IMR-90 (cell line): ENCODE measurements at regions not wholly inside any gene's neighbourhood (a gene's known extent, or its start where the extent isn't known, plus 50 kb on each side); places are given as distances from the start of the nearest gene placed in this dataset.

ENCODE experiments used
- ATAC-seq: fragments of 200-7000 bp; cut with Tn5 transposase; 2 replicates; pipeline ENCODE4 v1.9.1; 2020; ENCODE audit warnings: low read depth, mild to moderate bottlenecking, moderate library complexity
- BruUV-seq: library from RNA; stranded (reverse); fragments of 400-500 nt; replicated peaks from 2 replicates; lab custom pipeline; 2021; lab: Mats Ljungman, UMichigan
- CTCF ChIA-PET: fragments of 300-600 bp; formaldehyde crosslinking; extraction: SDS; loops from one replicate; lab custom pipeline; 2021; ENCODE audit warnings: antibody characterized with exemption; lab: Yijun Ruan, JAX
- POLR2A ChIA-PET: fragments of 300-600 bp; sonication (Branson Sonifier 250); formaldehyde crosslinking; loops from one replicate; lab custom pipeline; 2022; ENCODE audit warnings: antibody characterized with exemption; ENCODE audit not compliant: unreplicated experiment; lab: Charles Lee
- DNase-seq: peaks from one replicate; pipeline ENCODE4 v3.0.0; 2013
- H2AFZ ChIP-seq: replicated peaks from 2 replicates; pipeline ENCODE3; 2013; ENCODE audit warnings: low read length, mild to moderate bottlenecking; ENCODE audit not compliant: poor library complexity
- H2AK5ac ChIP-seq: 2 replicates; pipeline ENCODE4 v1.6.1; 2013; ENCODE audit warnings: low read depth, low read length, inconsistent platforms
- H2AK9ac ChIP-seq: replicated peaks from 2 replicates; pipeline ENCODE3; 2013; ENCODE audit warnings: mild to moderate bottlenecking, low read depth, low read length, moderate library complexity; ENCODE audit not compliant: poor library complexity
- H2BK120ac ChIP-seq: 2 replicates; pipeline ENCODE4 v1.6.1; 2013; ENCODE audit warnings: low read depth, low read length, inconsistent platforms
- H2BK15ac ChIP-seq: 3 replicates; pipeline ENCODE4 v1.6.1; 2013; ENCODE audit warnings: low read depth, low read length, inconsistent platforms
- H2BK20ac ChIP-seq: 2 replicates; pipeline ENCODE4 v1.6.1; 2013; ENCODE audit warnings: low read depth, mild to moderate bottlenecking, inconsistent platforms, low read length, moderate library complexity
- H2BK5ac ChIP-seq: 2 replicates; pipeline ENCODE4 v1.6.1; 2013; ENCODE audit warnings: mild to moderate bottlenecking, low read depth, low read length, inconsistent platforms; ENCODE audit not compliant: poor library complexity, severe bottlenecking
- H3K14ac ChIP-seq: replicated peaks from 2 replicates; pipeline ENCODE4 v1.6.1; 2013; ENCODE audit warnings: low read depth, low read length, inconsistent platforms
- H3K18ac ChIP-seq: 2 replicates; pipeline ENCODE4 v1.6.1; 2013; ENCODE audit warnings: low read depth, low read length, control low read depth
- H3K23ac ChIP-seq: 2 replicates; pipeline ENCODE4 v1.6.1; 2013; ENCODE audit warnings: low read depth, low read length, inconsistent platforms
- H3K27ac ChIP-seq: 2 replicates; pipeline ENCODE4 v1.5.1; 2013; ENCODE audit warnings: mild to moderate bottlenecking, control low read depth, low read length; ENCODE audit not compliant: insufficient read depth
- H3K27me3 ChIP-seq: 2 replicates; pipeline ENCODE4 v1.6.1; 2013; ENCODE audit warnings: low read length; ENCODE audit not compliant: control insufficient read depth, insufficient read depth
- H3K36me3 ChIP-seq: 2 replicates; pipeline ENCODE4 v1.6.1; 2013; ENCODE audit warnings: low read length, mixed read lengths; ENCODE audit not compliant: control insufficient read depth, insufficient read depth
- H3K4ac ChIP-seq: 2 replicates; pipeline ENCODE4 v1.6.1; 2013; ENCODE audit warnings: low read depth, low read length, inconsistent platforms
- H3K4me1 ChIP-seq: 2 replicates; pipeline ENCODE4 v1.6.1; 2013; ENCODE audit warnings: low read length, mixed read lengths; ENCODE audit not compliant: control insufficient read depth, insufficient read depth
- H3K4me2 ChIP-seq: 2 replicates; pipeline ENCODE4 v1.6.1; 2013; ENCODE audit warnings: low read depth, mild to moderate bottlenecking, control low read depth, low read length, moderate library complexity
- H3K4me3 ChIP-seq: 2 replicates; pipeline ENCODE4 v1.5.1; 2013; ENCODE audit warnings: low read depth, mild to moderate bottlenecking, control low read depth, low read length, moderate library complexity; ENCODE audit not compliant: insufficient read depth
- H3K56ac ChIP-seq: 2 replicates; pipeline ENCODE4 v1.6.1; 2013; ENCODE audit warnings: low read length, inconsistent platforms; ENCODE audit not compliant: insufficient read depth; ENCODE audit errors: extremely low read depth
- H3K79me1 ChIP-seq, 2 experiments: 2 replicates each; pipeline ENCODE4 v1.6.1; 2013; ENCODE audit warnings: low read length in 2 of 2, inconsistent platforms in 1 of 2, low read depth in 1 of 2
- H3K9ac ChIP-seq: 2 replicates; pipeline ENCODE4 v1.6.1; 2013; ENCODE audit warnings: low read depth, low read length, control low read depth
- H3K9me1 ChIP-seq: 2 replicates; pipeline ENCODE4 v1.6.1; 2013; ENCODE audit warnings: low read length, inconsistent platforms; ENCODE audit not compliant: insufficient read depth
- H3K9me3 ChIP-seq: 2 replicates; pipeline ENCODE4 v1.6.1; 2013; ENCODE audit warnings: low read length; ENCODE audit not compliant: control insufficient read depth, insufficient read depth
- H4K20me1 ChIP-seq: 2 replicates; pipeline ENCODE4 v1.6.1; 2013; ENCODE audit warnings: low read length, inconsistent platforms; ENCODE audit not compliant: insufficient read depth
- H4K5ac ChIP-seq: 2 replicates; pipeline ENCODE4 v1.6.1; 2013; ENCODE audit warnings: mild to moderate bottlenecking, low read depth, low read length, control low read depth
- H4K8ac ChIP-seq, 2 experiments: 2 replicates each; pipeline ENCODE4 v1.6.1; 2013; ENCODE audit warnings: low read depth in 2 of 2, low read length in 2 of 2, control low read depth in 1 of 2, inconsistent platforms in 1 of 2
- H4K91ac ChIP-seq: 2 replicates; pipeline ENCODE4 v1.6.1; 2013; ENCODE audit warnings: low read depth, low read length, inconsistent platforms; ENCODE audit not compliant: insufficient read depth
- WGBS, 2 experiments: methylation state at CpG; one replicate each; pipeline versions ENCODE4 v1.1.5 to v1.1.7; 2013; ENCODE audit warnings: missing lambda C conversion rate in 2 of 2; ENCODE audit not compliant: insufficient read length in 1 of 2; ENCODE audit errors: extremely low coverage in 2 of 2; 5-methylcytosine and 5-hydroxymethylcytosine counted together
- dilution Hi-C: fragments of 300-500 bp; cut with HindIII; formaldehyde crosslinking; loops from one replicate; pipeline ENCODE4 v1.14.3; 2018; ENCODE audit warnings: low sequenced_read_pairs; ENCODE audit not compliant: unreplicated experiment
- in situ Hi-C: fragments of 300-500 bp; cut with MboI; formaldehyde crosslinking; loops from 3 replicates; pipeline ENCODE4 v1.14.3; 2019; ENCODE audit warnings: low sequenced_read_pairs, inconsistent platforms, mixed read lengths
- intact Hi-C: fragments of 100-400 bp; cut with micrococcal nuclease; formaldehyde crosslinking; loops from 2 replicates; pipeline ENCODE4 v1.10.0; 2022
- TF ChIP-seq, protein P1 (sequence below): fragments of 150-350 bp; IDR thresholded peaks from 2 replicates; pipeline ENCODE4 v1.6.1; 2017; ENCODE audit warnings: mild to moderate bottlenecking, antibody characterized with exemption, low read length, low read depth

DNA sequence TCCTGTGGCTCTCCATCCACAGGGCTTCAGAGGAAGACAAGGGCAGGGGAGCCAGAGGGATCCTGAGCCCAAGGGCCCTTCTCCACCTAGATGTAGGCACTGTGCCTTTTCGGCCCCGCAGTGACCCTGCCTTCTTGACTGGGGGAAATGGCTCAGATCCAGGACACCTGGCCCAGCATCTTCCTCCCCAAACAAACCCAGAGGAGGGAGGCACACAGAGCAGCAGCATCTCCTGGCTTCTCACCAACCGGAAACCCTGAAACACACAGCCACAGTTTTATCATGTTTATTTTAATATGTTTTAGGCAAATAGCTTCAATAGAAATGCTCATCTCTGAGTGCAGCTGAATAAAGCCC lies 84.5 kb upstream of the LRFN2 start:
- Histone ChIP-seq H3K9ac (no peak overlapping the region), H2AFZ (no peak overlapping the region), H3K14ac (no peak overlapping the region), H2BK15ac (no peak overlapping the region), H2BK20ac (no peak overlapping the region), H3K27ac (no peak overlapping the region), H3K36me3 (no peaks in the 10 kb centered on the region), H2BK5ac (no peak overlapping the region), H2AK9ac (no peak overlapping the region), H3K4me1 (no peaks in the 10 kb centered on the region), H3K4ac (no peak overlapping the region), H2AK5ac (no peak overlapping the region), H3K79me1 (no peaks in the 10 kb centered on the region), H3K4me3 (no peak overlapping the region), H2BK120ac (no peak overlapping the region), H3K56ac (no peak overlapping the region), H3K27me3 (no peaks in the 10 kb centered on the region), H3K18ac (no peak overlapping the region), H4K5ac (no peak overlapping the region), H3K4me2 (no peak overlapping the region), H4K91ac (no peak overlapping the region), H3K9me3 (no peaks in the 10 kb centered on the region), H3K9me1 (0 out of 2 replicates have a peak, but pooled peaks cover 2% of the 10 kb centered on the region), H4K20me1 (no peaks in the 10 kb centered on the region), H4K8ac (no peak overlapping the region), H3K23ac (no peak overlapping the region)
- ChIA-PET POLR2A (no interaction called here), CTCF (no interaction called here)
- WGBS, 2 experiments = no CpG with 5 or more reads among the region's 3 CpGs
- BruUV-seq = no TSS peak
- TF ChIP-seq, protein P1, sequence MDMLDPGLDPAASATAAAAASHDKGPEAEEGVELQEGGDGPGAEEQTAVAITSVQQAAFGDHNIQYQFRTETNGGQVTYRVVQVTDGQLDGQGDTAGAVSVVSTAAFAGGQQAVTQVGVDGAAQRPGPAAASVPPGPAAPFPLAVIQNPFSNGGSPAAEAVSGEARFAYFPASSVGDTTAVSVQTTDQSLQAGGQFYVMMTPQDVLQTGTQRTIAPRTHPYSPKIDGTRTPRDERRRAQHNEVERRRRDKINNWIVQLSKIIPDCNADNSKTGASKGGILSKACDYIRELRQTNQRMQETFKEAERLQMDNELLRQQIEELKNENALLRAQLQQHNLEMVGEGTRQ = no peak
- intact Hi-C loops = no loop called here
- DNase-seq = no peak
- dilution Hi-C loops = no loop called here
- in situ Hi-C loops = no loop called here
- no peak for ATAC-seq
